ENCODE measurements at regions not wholly inside any gene's neighbourhood (a gene's known extent, or its start where the extent isn't known, plus 50 kb on each side); places are given as distances from the start of the nearest gene placed in this dataset.

- DNase-seq = no peak
Measured at GRCh38 chr12:96134200-96134599, 60.0 kb upstream of the ELK3 start.

- no peak for DNase-seq
Measured at GRCh38 chr12:96136161-96136560, 58.0 kb upstream of the ELK3 start.

- DNase-seq = no peak
Measured at GRCh38 chr12:96136725-96137378, 57.3 kb upstream of the ELK3 start.

GRCh38 chr12:96140174-96140573 lies 54.0 kb upstream of the ELK3 start:
- no peak for DNase-seq

- no peak for DNase-seq
Measured at GRCh38 chr12:96141216-96141912, 52.8 kb upstream of the ELK3 start.

GRCh38 chr12:96143392-96143791 lies 50.8 kb upstream of the ELK3 start:
- DNase-seq = no peak

- DNase-seq = no peak
Measured at GRCh38 chr12:96143827-96144565, 50.2 kb upstream of the ELK3 start.

All from stimulated activated CD4-positive, alpha-beta T cell treated with anti-CD3 and anti-CD28 coated beads, Interleukin-4, amount 100 ng/mL, for 4 hours (primary cell).